ENCODE measurements at regions not wholly inside any gene's neighbourhood (a gene's known extent, or its start where the extent isn't known, plus 50 kb on each side); places are given as distances from the start of the nearest gene placed in this dataset.

DNA sequence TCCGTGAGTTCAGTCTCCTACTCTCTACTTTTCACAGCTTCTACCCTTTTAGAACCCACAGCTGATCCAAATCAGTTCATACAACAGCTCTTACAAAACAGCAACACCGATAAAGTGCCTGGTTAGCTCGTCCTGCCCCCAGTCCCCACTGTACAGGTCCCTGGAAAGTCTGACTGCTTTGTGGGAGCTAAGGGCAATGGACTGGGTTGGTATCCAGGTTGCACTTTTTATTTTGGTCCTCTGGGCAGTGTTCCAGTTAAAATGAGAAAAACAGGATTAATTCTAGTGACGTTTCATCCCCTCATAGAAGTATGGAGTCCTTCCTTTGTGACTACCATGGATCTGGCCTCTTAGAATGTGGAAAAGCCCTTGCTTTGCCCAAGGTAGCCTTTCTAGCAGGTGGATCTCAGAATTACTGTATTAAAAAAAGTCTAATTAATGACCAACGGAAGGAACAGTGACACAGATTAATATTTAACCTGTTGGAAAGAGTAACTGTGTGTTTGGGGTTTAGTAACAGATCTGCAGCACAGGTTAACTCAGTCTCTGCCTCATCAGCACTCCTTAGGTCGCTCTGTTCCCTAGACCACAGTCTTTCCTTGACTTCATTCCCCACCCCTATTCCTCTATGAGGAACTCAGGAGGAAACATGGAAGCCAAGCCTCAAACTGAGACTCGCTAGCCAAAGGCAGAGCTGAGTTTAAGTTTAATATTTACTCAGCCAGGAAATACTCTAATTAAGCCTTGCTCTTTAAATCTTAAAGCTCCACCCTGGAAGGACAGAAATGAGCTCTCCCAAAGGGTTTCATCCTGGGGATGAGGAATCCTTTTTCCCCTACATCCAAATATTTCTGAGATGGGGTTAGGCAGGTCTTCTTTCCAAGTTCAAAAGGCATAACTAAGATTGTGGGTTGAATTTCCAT, 52.8 kb upstream of the ITGA6 start (continued):
- TF ChIP-seq NRF1 (IDR thresholded peaks at IDR 0.05; ENCODE audit: low read depth, low read length) (no peak), GABPA (IDR thresholded peaks at IDR 0.05; ENCODE audit: borderline replicate concordance, insufficient read depth, low read length) (no peak), TAF1 (IDR thresholded peaks at IDR 0.05; ENCODE audit: low read depth, low read length) (no peak), RNF2 (IDR thresholded peaks at IDR 0.05; ENCODE audit: borderline replicate concordance, low read depth, low read length, missing control alignments, poor library complexity, severe bottlenecking) (no peak), EZH2 (IDR thresholded peaks at IDR 0.05; ENCODE audit: low read depth, low read length, severe bottlenecking) (no peak), BACH1 (IDR thresholded peaks at IDR 0.05; ENCODE audit: low read length) (no peak), GTF2F1 (IDR thresholded peaks at IDR 0.05; ENCODE audit: borderline replicate concordance, low read depth, low read length) (no peak)
